DND-41 (cell line): ENCODE measurements at regions not wholly inside any gene's neighbourhood (a gene's known extent, or its start where the extent isn't known, plus 50 kb on each side); places are given as distances from the start of the nearest gene placed in this dataset.

Source experiments
- ATAC-seq: fragments of 200-7000 bp; cut with Tn5 transposase; 3 replicates; pipeline ENCODE4 v1.9.1; 2021; ENCODE audit warnings: low read depth; ENCODE audit not compliant: insufficient read depth
- DNase-seq: peaks from one replicate; pipeline ENCODE4 v3.0.0-alpha.2; 2020
- H2AFZ ChIP-seq: 2 replicates; pipeline ENCODE4 v1.6.0; 2012; ENCODE audit warnings: low read depth, low read length
- H3K27ac ChIP-seq: 2 replicates; pipeline ENCODE4 v1.5.1; 2012; ENCODE audit warnings: low read length, inconsistent platforms
- H3K27me3 ChIP-seq: fragments of 200-600 bp; sonication (generic); 2 replicates; pipeline ENCODE4 v1.6.0; 2012; ENCODE audit warnings: low read length, mild to moderate bottlenecking, inconsistent platforms; ENCODE audit not compliant: insufficient read depth, poor library complexity
- H3K36me3 ChIP-seq: 2 replicates; pipeline ENCODE4 v1.5.1; 2012; ENCODE audit warnings: low read length, inconsistent platforms; ENCODE audit not compliant: insufficient read depth
- H3K4me1 ChIP-seq: 2 replicates; pipeline ENCODE4 v1.5.1; 2012; ENCODE audit warnings: mild to moderate bottlenecking, low read length; ENCODE audit not compliant: insufficient read depth
- H3K4me2 ChIP-seq: 2 replicates; pipeline ENCODE4 v1.6.0; 2012; ENCODE audit warnings: mild to moderate bottlenecking, moderate library complexity, low read length, inconsistent platforms; ENCODE audit not compliant: insufficient read depth
- H3K4me3 ChIP-seq, 2 experiments: fragments of 200-600 bp in 1 of 2; shearing (Covaris generic) in 1 of 2; 2 replicates each; pipeline ENCODE4 v1.5.1; 2012 to 2016; ENCODE audit warnings: inconsistent platforms in 2 of 2, low read length in 2 of 2, mild to moderate bottlenecking in 2 of 2, low read depth in 1 of 2, moderate library complexity in 1 of 2
- H3K79me2 ChIP-seq: 2 replicates; pipeline ENCODE4 v1.6.0; 2012; ENCODE audit warnings: low read length, inconsistent platforms; ENCODE audit not compliant: insufficient read depth
- H3K9ac ChIP-seq: 2 replicates; pipeline ENCODE4 v1.6.0; 2012; ENCODE audit warnings: low read depth, mild to moderate bottlenecking, inconsistent platforms, low read length, moderate library complexity
- H3K9me3 ChIP-seq: 2 replicates; pipeline ENCODE4 v1.5.1; 2012; ENCODE audit warnings: low read length, moderate library complexity, mild to moderate bottlenecking, inconsistent platforms; ENCODE audit not compliant: insufficient read depth, severe bottlenecking
- H4K20me1 ChIP-seq: 2 replicates; pipeline ENCODE4 v1.6.0; 2012; ENCODE audit warnings: low read length; ENCODE audit not compliant: insufficient read depth
- EZH2 ChIP-seq: IDR thresholded peaks from 3 replicates; pipeline ENCODE4 v1.6.1; 2012; ENCODE audit warnings: borderline replicate concordance, low read depth, mild to moderate bottlenecking, moderate library complexity, low read length, inconsistent platforms; ENCODE audit not compliant: severe bottlenecking
- TF ChIP-seq, protein P1 (sequence below): IDR thresholded peaks from 2 replicates; pipeline ENCODE4 v1.5.1; 2012; ENCODE audit warnings: borderline replicate concordance, low read length, moderate library complexity, mild to moderate bottlenecking; ENCODE audit not compliant: poor library complexity, severe bottlenecking; ENCODE audit errors: extremely low read depth

DNA sequence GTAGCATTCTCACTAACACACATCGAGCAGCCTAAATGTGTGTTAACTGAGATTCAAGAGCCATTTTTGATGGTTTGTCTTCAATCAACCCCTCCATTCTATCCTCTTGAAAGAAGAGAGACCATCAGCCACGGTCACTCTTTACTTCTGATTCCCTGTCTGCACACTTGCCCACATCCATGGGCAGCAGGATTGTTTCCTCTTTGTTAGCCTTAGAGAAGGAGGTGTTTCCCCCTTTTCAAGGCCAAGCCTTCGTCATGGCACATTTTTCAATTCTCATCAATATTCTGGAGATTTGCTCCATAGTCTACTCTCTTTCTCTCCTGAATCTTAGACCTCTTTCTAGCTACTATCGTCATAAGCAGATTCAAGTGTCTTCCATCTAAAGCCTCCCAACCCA lies 522.4 kb upstream of the NAALADL2 start:
- no peak overlapping the region for H3K27ac ChIP-seq
- H3K27me3 ChIP-seq, result no peaks in the 10 kb centered on the region
- no peak overlapping the region for H3K9ac ChIP-seq
- no peaks in the 10 kb centered on the region for H3K79me2 ChIP-seq
- no peaks in the 10 kb centered on the region for H3K36me3 ChIP-seq
- no peaks in the 10 kb centered on the region for H3K9me3 ChIP-seq
- DNase-seq, result no peak
- no peaks in the 10 kb centered on the region for H4K20me1 ChIP-seq
- no peaks in the 10 kb centered on the region for H3K4me1 ChIP-seq
- H3K4me3 ChIP-seq, result no peak overlapping the region
- no peak for ATAC-seq
- TF ChIP-seq EZH2, result no peak
- TF ChIP-seq, protein P1, sequence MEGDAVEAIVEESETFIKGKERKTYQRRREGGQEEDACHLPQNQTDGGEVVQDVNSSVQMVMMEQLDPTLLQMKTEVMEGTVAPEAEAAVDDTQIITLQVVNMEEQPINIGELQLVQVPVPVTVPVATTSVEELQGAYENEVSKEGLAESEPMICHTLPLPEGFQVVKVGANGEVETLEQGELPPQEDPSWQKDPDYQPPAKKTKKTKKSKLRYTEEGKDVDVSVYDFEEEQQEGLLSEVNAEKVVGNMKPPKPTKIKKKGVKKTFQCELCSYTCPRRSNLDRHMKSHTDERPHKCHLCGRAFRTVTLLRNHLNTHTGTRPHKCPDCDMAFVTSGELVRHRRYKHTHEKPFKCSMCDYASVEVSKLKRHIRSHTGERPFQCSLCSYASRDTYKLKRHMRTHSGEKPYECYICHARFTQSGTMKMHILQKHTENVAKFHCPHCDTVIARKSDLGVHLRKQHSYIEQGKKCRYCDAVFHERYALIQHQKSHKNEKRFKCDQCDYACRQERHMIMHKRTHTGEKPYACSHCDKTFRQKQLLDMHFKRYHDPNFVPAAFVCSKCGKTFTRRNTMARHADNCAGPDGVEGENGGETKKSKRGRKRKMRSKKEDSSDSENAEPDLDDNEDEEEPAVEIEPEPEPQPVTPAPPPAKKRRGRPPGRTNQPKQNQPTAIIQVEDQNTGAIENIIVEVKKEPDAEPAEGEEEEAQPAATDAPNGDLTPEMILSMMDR, result no peak
- no peak overlapping the region for H2AFZ ChIP-seq
- no peak overlapping the region for H3K4me2 ChIP-seq

DNA sequence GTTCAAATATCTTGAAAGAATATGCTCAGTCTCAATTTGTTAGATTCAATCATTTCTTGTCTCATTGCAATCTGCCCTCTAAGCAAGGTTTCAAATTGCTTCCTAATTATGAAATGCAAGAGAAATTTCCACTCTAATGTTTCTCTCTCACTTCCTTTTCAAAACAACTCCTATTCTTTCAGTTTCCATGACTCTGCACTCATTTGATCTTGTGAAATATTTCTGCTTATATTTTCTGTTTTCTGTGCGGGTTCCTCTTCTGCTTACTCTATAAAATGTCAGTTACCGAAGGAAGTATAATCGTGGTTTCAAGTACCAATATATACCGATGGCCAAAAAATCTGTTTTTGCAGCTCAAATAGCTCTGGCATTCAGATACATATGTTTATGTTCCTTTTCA lies 521.9 kb upstream of the NAALADL2 start:
- Histone ChIP-seq H3K4me2 (no peak overlapping the region), H3K27ac (no peak overlapping the region), H3K4me3 (no peak overlapping the region), H4K20me1 (no peaks in the 10 kb centered on the region), H3K4me1 (no peaks in the 10 kb centered on the region), H3K9me3 (no peaks in the 10 kb centered on the region), H2AFZ (no peak overlapping the region), H3K79me2 (no peaks in the 10 kb centered on the region), H3K36me3 (no peaks in the 10 kb centered on the region), H3K27me3 (no peaks in the 10 kb centered on the region), H3K9ac (no peak overlapping the region)
- ATAC-seq, result no peak
- no peak for TF ChIP-seq EZH2
- TF ChIP-seq, protein P1, result no peak
- no peak for DNase-seq

DNA sequence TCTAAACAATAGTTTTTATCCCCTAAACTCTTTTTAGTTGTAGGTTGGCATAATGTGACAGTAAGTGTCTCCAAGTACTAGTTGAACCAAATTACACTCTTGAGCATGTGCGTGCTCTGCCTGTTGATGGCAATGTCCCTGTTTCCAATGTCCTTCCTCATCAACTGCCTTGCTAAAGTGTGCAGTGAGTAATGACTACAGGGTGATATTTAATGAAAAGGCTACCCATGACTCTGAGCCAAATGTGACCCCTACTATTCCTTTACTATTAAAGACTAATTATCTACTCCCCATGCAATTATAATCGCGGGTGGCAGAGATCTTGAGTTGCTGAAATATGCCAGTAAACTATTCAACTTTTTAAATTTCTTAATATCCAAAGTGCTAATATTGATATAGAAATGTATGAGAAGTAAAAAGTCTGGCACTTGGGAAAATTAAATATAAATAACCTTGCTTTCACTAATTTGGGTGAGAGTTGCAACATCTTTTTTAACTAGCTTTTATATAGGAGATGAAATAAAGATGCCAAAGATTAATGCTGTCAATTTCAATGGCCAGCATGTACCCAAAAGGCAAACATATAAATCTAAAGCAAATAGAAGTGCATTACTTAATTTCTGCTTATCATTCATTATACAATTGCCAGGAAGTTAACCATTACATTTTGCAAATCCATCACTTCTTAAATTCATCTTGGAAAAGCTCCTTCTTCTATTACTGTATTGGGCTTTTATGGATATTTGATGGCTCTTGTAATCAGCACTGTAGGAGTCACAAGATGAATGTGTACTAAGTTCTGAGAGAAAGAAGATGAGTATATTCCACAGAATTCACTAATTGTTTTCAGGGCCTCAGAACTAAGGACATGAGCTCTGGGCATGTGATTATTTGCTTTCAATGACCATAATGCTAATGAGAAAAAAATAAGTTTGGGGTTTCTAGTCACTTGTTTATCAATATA lies 518.2 kb upstream of the NAALADL2 start:
- no peak overlapping the region for H3K27ac ChIP-seq
- no peak overlapping the region for H2AFZ ChIP-seq
- no peak overlapping the region for H3K4me3 ChIP-seq
- H3K9me3 ChIP-seq, result no peaks in the 10 kb centered on the region
- H3K4me1 ChIP-seq, result no peaks in the 10 kb centered on the region
- no peak overlapping the region for H3K4me2 ChIP-seq
- no peaks in the 10 kb centered on the region for H3K79me2 ChIP-seq
- ATAC-seq (no peak), DNase-seq (no peak)
- TF ChIP-seq EZH2, result no peak
- TF ChIP-seq, protein P1, result no peak
- H4K20me1 ChIP-seq, result no peaks in the 10 kb centered on the region
- no peak overlapping the region for H3K9ac ChIP-seq
- H3K27me3 ChIP-seq, result no peaks in the 10 kb centered on the region
- no peaks in the 10 kb centered on the region for H3K36me3 ChIP-seq
